Neural cell (in vitro differentiated cells): ENCODE measurements at regions not wholly inside any gene's neighbourhood (a gene's known extent, or its start where the extent isn't known, plus 50 kb on each side); places are given as distances from the start of the nearest gene placed in this dataset.

ENCODE experiments used
- H2AFZ ChIP-seq: fragments of 200-600, 300-800 bp; sonication (generic), shearing (Covaris generic); 2 replicates; pipeline ENCODE4 v1.6.0; 2014; ENCODE audit warnings: low read depth, mild to moderate bottlenecking, antibody characterized with exemption, low read length, moderate library complexity
- H3F3A ChIP-seq: fragments of 200-600 bp; shearing (Covaris generic); 2 replicates; pipeline ENCODE4 v1.6.1; 2016; ENCODE audit warnings: mild to moderate bottlenecking, moderate library complexity, mixed read lengths, antibody characterized with exemption, low read length; ENCODE audit not compliant: insufficient read depth, poor library complexity, severe bottlenecking
- H3K27ac ChIP-seq: fragments of 200-600, 300-800 bp; sonication (generic), shearing (Covaris generic); 2 replicates; pipeline ENCODE4 v1.5.1; 2014; ENCODE audit warnings: mild to moderate bottlenecking, low read length, moderate library complexity
- H3K27me3 ChIP-seq: fragments of 300-800, 200-600 bp; sonication (generic), shearing (Covaris generic); 2 replicates; pipeline ENCODE4 v1.6.0; 2014; ENCODE audit warnings: mild to moderate bottlenecking, low read depth, low read length, moderate library complexity; ENCODE audit not compliant: insufficient read depth
- H3K36me3 ChIP-seq: fragments of 300-800, 200-600 bp; sonication (generic), shearing (Covaris generic); 2 replicates; pipeline ENCODE4 v1.5.1; 2014; ENCODE audit warnings: mild to moderate bottlenecking, antibody characterized with exemption, low read length, moderate library complexity; ENCODE audit not compliant: insufficient read depth
- H3K4me2 ChIP-seq: fragments of 300-800, 200-600 bp; sonication (generic), shearing (Covaris generic); 2 replicates; pipeline ENCODE4 v1.6.0; 2014; ENCODE audit warnings: mild to moderate bottlenecking, low read length
- H3K4me3 ChIP-seq: fragments of 300-800, 200-600 bp; sonication (generic), shearing (Covaris generic); 2 replicates; pipeline ENCODE4 v1.5.1; 2014; ENCODE audit warnings: mild to moderate bottlenecking, low read length, moderate library complexity
- H3K79me2 ChIP-seq: fragments of 200-600 bp; shearing (Covaris generic); replicated peaks from 2 replicates; pipeline ENCODE4 v1.6.0; 2014; ENCODE audit warnings: mild to moderate bottlenecking, low read length, moderate library complexity; ENCODE audit not compliant: insufficient read depth
- H3K9ac ChIP-seq: fragments of 300-800, 200-600 bp; sonication (generic), shearing (Covaris generic); 2 replicates; pipeline ENCODE4 v1.6.1; 2016; ENCODE audit warnings: mild to moderate bottlenecking, low read length, mixed read lengths
- H3K9me2 ChIP-seq: fragments of 200-600 bp; shearing (Covaris generic); 2 replicates; pipeline ENCODE4 v1.6.1; 2016; ENCODE audit warnings: mild to moderate bottlenecking, low read length, mixed read lengths; ENCODE audit not compliant: insufficient read depth
- H3K9me3 ChIP-seq: fragments of 200-600, 300-800 bp; sonication (generic), shearing (Covaris generic); 2 replicates; pipeline ENCODE4 v1.6.1; 2016; ENCODE audit warnings: mild to moderate bottlenecking, mixed run types, low read length, moderate library complexity, mixed read lengths
- H4K20me1 ChIP-seq: fragments of 200-600 bp; shearing (Covaris generic); 2 replicates; pipeline ENCODE4 v1.6.1; 2016; ENCODE audit warnings: mild to moderate bottlenecking, mixed run types; ENCODE audit not compliant: insufficient read depth
- EP300 ChIP-seq: fragments of 450-650 bp; conservative IDR thresholded peaks from 2 replicates; pipeline ENCODE4 v1.6.1; 2014; ENCODE audit warnings: antibody characterized with exemption, mild to moderate bottlenecking, moderate library complexity; ENCODE audit not compliant: poor library complexity, severe bottlenecking
- EZH2 ChIP-seq: fragments of 200-600, 300-800 bp; shearing (Covaris generic), sonication (generic); IDR thresholded peaks from 2 replicates; pipeline ENCODE4 v1.6.1; 2014; ENCODE audit warnings: antibody characterized with exemption, low read length, borderline replicate concordance, mild to moderate bottlenecking; ENCODE audit not compliant: insufficient read depth, poor library complexity, severe bottlenecking
- MXI1 ChIP-seq: fragments of 450-650 bp; conservative IDR thresholded peaks from 2 replicates; pipeline ENCODE4 v1.6.1; 2014; ENCODE audit warnings: antibody characterized with exemption, mild to moderate bottlenecking; ENCODE audit not compliant: poor library complexity, severe bottlenecking
- POLR2AphosphoS5 ChIP-seq: IDR thresholded peaks from 2 replicates; pipeline ENCODE4 v1.6.1; 2012
- RAD21 ChIP-seq: fragments of 450-650 bp; conservative IDR thresholded peaks from 2 replicates; pipeline ENCODE4 v1.6.1; 2014; ENCODE audit warnings: antibody characterized with exemption, mild to moderate bottlenecking, moderate library complexity
- SMC3 ChIP-seq: fragments of 450-650 bp; conservative IDR thresholded peaks from 2 replicates; pipeline ENCODE4 v1.6.1; 2014; ENCODE audit warnings: antibody characterized with exemption, mild to moderate bottlenecking, moderate library complexity; ENCODE audit not compliant: poor library complexity
- TAF1 ChIP-seq: IDR thresholded peaks from 2 replicates; pipeline ENCODE4 v1.6.1; 2012; ENCODE audit warnings: low read depth
- TF ChIP-seq, protein P1 (sequence below): fragments of 450-650 bp; IDR thresholded peaks from 2 replicates; pipeline ENCODE4 v1.5.1; 2014; ENCODE audit warnings: antibody characterized with exemption, mild to moderate bottlenecking, moderate library complexity; ENCODE audit not compliant: poor library complexity, severe bottlenecking
- TF ChIP-seq, protein P2 (sequence below): IDR thresholded peaks from 2 replicates; pipeline ENCODE4 v1.6.1; 2012; ENCODE audit warnings: borderline replicate concordance

DNA sequence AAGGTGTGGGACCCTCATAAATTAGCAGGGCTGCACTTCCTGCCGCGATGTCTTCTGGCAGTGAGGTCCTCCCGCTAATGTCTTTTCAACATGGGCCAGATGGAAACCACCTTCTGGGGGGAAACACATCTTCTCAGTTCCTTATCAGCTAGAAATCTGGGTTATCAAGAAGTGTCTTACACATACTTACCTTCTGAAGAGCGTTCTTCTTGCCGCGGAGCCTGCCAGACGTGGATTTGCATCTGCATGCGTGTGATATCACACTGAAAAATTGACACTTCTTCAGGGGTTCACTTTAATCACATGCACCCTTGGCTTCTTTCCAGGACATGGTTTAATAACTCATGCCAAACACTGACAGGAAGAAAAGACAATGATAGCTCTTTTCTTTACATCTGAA is 163.5 kb upstream of the SOX11 start:
- H3K9ac ChIP-seq: no peak overlapping the region
- H3K79me2 ChIP-seq: no peaks in the 10 kb centered on the region
- no peaks in the 10 kb centered on the region for H3K36me3 ChIP-seq
- no peaks in the 10 kb centered on the region for H3F3A ChIP-seq
- no peak overlapping the region for H3K4me3 ChIP-seq
- TF ChIP-seq, protein P1, sequence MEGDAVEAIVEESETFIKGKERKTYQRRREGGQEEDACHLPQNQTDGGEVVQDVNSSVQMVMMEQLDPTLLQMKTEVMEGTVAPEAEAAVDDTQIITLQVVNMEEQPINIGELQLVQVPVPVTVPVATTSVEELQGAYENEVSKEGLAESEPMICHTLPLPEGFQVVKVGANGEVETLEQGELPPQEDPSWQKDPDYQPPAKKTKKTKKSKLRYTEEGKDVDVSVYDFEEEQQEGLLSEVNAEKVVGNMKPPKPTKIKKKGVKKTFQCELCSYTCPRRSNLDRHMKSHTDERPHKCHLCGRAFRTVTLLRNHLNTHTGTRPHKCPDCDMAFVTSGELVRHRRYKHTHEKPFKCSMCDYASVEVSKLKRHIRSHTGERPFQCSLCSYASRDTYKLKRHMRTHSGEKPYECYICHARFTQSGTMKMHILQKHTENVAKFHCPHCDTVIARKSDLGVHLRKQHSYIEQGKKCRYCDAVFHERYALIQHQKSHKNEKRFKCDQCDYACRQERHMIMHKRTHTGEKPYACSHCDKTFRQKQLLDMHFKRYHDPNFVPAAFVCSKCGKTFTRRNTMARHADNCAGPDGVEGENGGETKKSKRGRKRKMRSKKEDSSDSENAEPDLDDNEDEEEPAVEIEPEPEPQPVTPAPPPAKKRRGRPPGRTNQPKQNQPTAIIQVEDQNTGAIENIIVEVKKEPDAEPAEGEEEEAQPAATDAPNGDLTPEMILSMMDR: no peak
- TF ChIP-seq EZH2 (no peak), SMC3 (no peak), MXI1 (no peak), TAF1 (no peak), EP300 (no peak), POLR2AphosphoS5 (no peak), RAD21 (no peak)
- TF ChIP-seq, protein P2, sequence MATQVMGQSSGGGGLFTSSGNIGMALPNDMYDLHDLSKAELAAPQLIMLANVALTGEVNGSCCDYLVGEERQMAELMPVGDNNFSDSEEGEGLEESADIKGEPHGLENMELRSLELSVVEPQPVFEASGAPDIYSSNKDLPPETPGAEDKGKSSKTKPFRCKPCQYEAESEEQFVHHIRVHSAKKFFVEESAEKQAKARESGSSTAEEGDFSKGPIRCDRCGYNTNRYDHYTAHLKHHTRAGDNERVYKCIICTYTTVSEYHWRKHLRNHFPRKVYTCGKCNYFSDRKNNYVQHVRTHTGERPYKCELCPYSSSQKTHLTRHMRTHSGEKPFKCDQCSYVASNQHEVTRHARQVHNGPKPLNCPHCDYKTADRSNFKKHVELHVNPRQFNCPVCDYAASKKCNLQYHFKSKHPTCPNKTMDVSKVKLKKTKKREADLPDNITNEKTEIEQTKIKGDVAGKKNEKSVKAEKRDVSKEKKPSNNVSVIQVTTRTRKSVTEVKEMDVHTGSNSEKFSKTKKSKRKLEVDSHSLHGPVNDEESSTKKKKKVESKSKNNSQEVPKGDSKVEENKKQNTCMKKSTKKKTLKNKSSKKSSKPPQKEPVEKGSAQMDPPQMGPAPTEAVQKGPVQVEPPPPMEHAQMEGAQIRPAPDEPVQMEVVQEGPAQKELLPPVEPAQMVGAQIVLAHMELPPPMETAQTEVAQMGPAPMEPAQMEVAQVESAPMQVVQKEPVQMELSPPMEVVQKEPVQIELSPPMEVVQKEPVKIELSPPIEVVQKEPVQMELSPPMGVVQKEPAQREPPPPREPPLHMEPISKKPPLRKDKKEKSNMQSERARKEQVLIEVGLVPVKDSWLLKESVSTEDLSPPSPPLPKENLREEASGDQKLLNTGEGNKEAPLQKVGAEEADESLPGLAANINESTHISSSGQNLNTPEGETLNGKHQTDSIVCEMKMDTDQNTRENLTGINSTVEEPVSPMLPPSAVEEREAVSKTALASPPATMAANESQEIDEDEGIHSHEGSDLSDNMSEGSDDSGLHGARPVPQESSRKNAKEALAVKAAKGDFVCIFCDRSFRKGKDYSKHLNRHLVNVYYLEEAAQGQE: no peak
- no peaks in the 10 kb centered on the region for H4K20me1 ChIP-seq
- no peak overlapping the region for H2AFZ ChIP-seq
- H3K4me2 ChIP-seq: no peak overlapping the region
- H3K27me3 ChIP-seq: no peaks in the 10 kb centered on the region
- H3K27ac ChIP-seq: no peak overlapping the region
- no peaks in the 10 kb centered on the region for H3K9me3 ChIP-seq
- no peaks in the 10 kb centered on the region for H3K9me2 ChIP-seq

DNA sequence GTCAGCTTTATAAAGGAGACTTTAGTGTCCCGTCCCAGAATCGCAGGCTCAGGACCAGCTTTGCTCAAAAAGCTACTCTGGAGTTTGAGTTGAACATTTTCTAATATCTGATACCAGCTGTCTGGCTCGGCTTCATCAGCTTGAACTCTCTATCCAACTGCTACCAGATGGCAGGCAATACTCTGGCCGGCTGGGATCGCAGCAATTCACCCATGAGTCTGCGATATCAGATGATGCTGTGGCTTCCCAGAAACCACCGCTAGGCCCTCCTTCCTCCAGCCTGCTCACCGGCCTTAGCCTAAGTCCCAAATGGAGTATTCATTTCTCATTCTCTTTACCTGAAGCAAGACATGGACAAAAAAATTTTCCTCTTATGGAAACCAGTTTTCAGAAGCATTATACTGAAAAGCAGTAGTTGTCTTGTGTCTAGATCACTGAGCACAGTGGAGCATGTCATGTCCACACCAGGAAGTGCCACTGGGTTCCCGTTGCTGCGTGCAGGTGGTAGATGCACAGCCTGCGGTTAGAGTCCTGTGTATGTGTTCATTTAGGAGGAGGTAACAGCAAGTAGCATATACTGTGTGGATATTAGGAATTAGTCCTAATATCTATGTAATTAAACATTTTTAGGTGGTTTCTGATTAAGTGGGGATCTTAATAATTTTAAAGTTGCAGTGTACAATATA is 162.0 kb upstream of the SOX11 start:
- Histone ChIP-seq H3K4me3 (no peak overlapping the region), H3K27me3 (no peaks in the 10 kb centered on the region), H3K9me2 (no peaks in the 10 kb centered on the region), H3K9ac (no peak overlapping the region), H3K9me3 (no peaks in the 10 kb centered on the region), H3K27ac (no peak overlapping the region), H2AFZ (no peak overlapping the region), H3K79me2 (no peaks in the 10 kb centered on the region), H3K4me2 (no peak overlapping the region), H4K20me1 (no peaks in the 10 kb centered on the region), H3K36me3 (no peaks in the 10 kb centered on the region), H3F3A (no peaks in the 10 kb centered on the region)
- TF ChIP-seq EP300: no peak
- TF ChIP-seq EZH2: no peak
- TF ChIP-seq, protein P2: no peak
- TF ChIP-seq MXI1: no peak
- no peak for TF ChIP-seq POLR2AphosphoS5
- no peak for TF ChIP-seq TAF1
